HT1080 (cell line): ENCODE measurements at regions not wholly inside any gene's neighbourhood (a gene's known extent, or its start where the extent isn't known, plus 50 kb on each side); places are given as distances from the start of the nearest gene placed in this dataset.
A peak's percentile ranks its signal among the peaks of the same experiment; 100 is the strongest.

Experiments
- DNase-seq: peaks from one replicate; pipeline ENCODE4 v3.0.0-alpha.2; 2015; ENCODE audit warnings: low read depth

- DNase-seq, result no peak
Measured at GRCh38 chr21:16535626-16536025, 805.8 kb downstream of the USP25 start.

DNA sequence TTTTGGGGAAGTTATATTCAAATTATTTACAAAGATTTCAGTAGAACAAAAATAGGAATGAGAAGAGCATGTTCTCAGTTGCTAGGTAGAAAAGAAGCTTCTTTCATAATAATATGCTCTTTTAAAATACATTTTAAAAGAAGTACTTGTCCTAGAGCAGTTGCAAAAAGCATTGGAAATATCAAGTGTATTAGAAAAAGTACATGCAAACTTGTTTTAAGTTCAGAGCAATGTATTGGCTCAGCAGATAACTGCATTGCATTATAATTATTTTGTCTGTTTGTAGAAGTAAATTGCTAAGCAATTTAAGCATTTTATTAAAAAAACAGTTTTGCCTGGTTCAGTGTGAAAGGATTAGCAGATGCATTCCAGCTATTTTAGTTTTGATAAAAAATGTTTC is 806.4 kb downstream of the USP25 start:
- DNase-seq, result no peak

- DNase-seq, result peak; percentile 47
Measured at GRCh38 chr21:16536643-16537434, 807.1 kb downstream of the USP25 start.

DNA sequence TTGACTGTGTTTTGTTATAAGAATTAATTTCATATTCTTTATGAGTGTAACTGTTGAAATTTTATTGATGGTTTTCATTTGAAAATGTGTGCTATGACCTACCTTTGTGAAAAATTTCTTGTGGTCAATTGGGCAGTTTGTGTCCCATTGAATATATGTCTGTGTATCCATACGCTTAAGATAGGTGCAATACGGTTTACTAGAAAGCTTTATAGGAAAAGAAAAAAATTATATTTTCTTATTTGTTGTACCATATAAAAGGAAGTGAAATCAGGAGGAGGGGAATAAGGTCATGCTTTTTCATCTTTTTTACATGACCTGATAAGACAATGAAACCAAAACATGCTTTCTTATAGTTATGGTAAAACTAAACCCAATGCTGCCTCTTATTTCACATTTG is 807.7 kb downstream of the USP25 start:
- peak; percentile 11 for DNase-seq

GRCh38 chr21:16538405-16538804 is 808.6 kb downstream of the USP25 start:
- DNase-seq, result no peak

GRCh38 chr21:16538936-16539440 is 809.2 kb downstream of the USP25 start:
- no peak for DNase-seq

- DNase-seq, result no peak
Measured at GRCh38 chr21:16540966-16541727, 811.4 kb downstream of the USP25 start.

GRCh38 chr21:16550118-16550517 is 820.3 kb downstream of the USP25 start:
- DNase-seq, result no peak

- peak; percentile 49 for DNase-seq
Measured at GRCh38 chr21:16550917-16551741, 821.3 kb downstream of the USP25 start.

GRCh38 chr21:16552880-16553279 is 823.1 kb downstream of the USP25 start:
- DNase-seq, result no peak

GRCh38 chr21:16554503-16554902 is 824.7 kb downstream of the USP25 start:
- DNase-seq, result no peak

DNA sequence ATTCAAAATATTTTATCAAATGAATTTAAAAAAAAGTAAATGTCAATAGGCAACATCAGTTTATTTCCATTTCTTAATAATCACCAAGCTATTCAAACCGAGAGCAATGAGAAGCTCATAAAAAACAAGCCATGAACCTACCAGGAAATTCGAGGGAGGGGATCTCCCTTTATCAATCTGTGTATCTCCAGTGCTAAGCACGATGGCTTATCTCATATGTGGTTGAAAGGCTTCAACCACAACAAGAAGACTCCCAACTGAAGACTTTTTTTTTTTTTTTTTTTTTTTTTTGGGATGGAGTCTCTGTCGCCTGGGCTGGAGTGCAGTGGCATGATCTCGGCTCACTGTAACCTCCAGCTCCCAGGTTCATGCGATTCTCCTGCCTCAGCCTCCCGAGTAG is 833.3 kb downstream of the USP25 start:
- no peak for DNase-seq

DNA sequence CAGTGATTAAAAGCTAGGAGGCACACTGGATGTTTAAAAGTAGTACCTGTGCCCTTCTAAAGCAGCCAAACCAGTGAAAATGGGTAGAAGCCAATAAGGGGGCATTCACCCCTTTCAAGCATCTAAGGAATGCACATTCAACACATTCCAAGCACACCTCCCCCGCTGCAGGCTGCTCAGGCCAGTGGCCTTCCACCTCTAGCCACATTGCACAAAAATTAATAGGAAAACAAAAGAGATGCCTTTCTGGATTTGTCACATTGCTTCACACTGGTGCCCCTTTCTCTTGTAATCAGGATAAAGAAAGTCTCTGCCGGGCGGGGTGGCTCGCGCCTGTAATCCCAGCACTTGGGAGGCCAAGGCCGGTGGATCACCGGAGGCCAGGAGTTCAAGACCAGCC is 834.0 kb downstream of the USP25 start:
- DNase-seq, result peak; percentile 67

DNA sequence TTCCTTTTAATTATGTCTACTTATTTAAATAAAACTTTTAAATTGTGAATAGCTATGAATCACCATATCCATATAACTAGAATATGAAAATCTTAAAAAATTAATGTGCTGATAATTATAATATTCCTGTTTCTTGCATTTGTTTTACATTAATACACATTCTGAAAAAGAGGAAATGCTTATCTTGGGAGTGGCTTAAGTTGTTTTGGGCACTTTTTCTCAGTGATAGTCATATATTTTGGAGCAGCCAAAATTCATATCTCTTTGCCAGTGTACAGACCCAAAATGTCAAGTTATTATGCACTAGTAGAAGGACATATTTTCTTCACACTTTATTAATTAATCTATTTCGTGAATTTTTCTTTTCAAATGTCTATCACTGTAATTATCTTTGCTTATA is 838.5 kb downstream of the USP25 start:
- DNase-seq, result no peak

DNA sequence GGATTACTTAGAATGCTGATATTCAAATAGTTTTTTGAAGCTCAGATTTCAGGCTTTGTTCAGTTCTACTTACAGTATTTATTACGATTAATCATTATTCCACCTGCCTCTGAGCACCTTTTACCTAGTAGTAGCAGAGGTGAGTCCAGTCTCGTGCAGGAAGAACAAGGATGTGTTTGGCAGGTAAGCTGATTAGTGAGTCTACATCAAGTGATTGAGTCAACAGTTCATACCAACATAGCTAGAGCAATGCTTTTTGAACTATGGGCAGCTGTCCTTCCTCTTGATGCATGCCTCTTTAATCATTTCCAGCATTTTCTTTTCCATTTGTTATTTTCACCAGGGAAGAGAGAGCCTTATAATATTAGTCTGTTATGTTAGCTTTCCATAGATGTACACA is 838.9 kb downstream of the USP25 start:
- DNase-seq, result no peak

- no peak for DNase-seq
Measured at GRCh38 chr21:16569679-16570078, 839.9 kb downstream of the USP25 start.

DNA sequence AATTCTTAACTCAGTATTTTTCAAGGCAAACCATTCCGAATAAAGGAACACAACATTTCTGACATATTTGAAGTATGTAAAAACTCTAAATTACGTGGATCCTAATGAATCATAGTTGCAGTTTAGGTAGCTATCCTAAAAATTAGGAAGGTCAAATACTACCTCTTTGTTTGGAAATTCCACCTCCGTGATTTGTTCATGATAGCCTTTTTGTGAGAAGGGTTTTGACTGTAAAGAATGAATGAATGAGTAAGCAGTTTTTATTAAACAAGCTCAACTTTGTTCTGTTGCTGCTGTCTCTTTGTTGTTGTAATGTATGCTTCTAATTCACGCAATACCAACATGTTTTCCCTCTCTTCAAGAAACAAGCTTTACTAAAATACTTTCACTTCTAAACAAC is 840.4 kb downstream of the USP25 start:
- DNase-seq, result peak; percentile 23

DNA sequence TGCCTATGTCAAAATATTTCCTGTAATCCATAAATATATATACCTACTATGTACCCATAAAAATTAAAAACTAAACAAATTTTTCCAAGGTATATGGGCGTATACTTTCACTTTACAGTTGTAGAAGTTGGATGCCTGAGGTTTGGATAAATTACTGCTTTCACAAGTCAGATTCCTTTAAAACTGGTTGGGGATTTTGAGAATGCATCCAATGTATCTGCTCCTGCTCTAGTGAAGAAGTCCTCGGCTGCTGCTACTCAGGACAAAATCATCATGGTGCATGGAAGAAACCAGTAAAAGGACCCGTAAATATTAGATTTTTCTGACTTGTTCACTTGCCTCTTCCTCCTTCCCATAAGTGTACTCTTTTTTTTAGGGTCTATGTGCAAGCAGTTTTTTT is 841.1 kb downstream of the USP25 start:
- peak; percentile 23 for DNase-seq

DNA sequence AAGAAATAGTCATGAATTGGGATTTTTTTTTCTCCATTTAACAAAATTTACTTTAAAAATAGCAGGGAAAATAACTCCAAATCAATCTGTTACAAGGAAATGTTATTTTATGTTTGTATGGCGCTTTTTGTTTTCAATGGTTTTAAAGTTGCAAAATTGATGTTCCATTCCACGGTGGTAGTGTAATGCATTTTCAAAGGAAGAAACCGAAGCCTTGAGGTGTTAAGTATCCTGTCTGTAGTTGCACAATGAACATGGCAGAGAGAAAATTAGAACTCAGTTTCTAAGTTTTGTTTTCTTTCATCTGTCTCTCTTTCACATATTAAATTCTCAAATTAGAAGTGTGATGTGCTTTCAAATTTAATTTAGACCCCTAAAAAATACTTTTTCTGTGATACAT is 841.8 kb downstream of the USP25 start:
- DNase-seq, result no peak

DNA sequence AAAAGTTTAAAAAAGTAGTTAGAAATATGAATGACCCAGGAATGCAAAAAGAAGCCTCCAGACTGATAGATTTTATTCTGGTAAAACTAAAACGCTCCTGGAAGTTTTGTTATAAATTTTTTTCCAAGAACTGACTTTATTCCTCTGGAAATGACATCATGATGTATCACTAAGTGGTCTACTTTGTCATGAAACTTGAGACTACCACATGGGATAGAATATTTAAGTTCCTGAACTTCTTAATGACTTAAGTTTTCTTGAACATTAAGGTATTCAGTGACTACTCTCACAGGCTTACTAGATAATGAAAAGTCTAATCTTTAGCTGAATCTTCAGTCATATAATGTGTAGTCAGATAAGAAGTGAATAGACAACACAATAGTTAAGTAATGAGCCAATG is 842.2 kb downstream of the USP25 start:
- peak; percentile 54 for DNase-seq

DNA sequence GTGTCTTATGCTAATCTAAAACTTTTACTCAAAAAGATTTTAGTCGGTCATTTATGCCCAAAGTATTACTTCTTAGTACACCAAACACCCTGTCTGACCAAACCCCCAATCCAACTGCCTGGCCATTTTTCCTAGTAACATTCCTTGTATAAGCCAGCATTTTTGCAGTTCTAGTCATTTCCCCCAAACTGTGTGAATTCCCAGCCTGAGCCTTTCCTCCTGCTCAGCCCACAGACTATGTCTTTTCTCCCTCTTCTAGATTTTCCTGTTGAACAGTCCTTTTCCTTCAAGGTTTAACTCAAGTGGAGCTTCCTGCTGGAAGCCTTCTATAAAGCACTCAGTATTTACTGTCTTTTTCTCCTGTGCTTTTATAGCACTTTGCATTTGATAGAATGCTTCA is 843.8 kb downstream of the USP25 start:
- DNase-seq, result peak; percentile 72

- DNase-seq, result no peak
Measured at GRCh38 chr21:16577975-16578374, 848.2 kb downstream of the USP25 start.
